KMS-11 (cell line): ENCODE measurements at regions not wholly inside any gene's neighbourhood (a gene's known extent, or its start where the extent isn't known, plus 50 kb on each side); places are given as distances from the start of the nearest gene placed in this dataset.

Experiments
- H2AFZ ChIP-seq: fragments of 200-600 bp; sonication (generic); 2 replicates; pipeline ENCODE4 v1.6.1; 2016; ENCODE audit warnings: antibody characterized with exemption, mixed run types, low read depth
- H3K27ac ChIP-seq: fragments of 200-600 bp; sonication (generic); 2 replicates; pipeline ENCODE4 v1.6.1; 2016; ENCODE audit warnings: mild to moderate bottlenecking, mixed run types
- H3K27me3 ChIP-seq: fragments of 200-600 bp; sonication (generic); 2 replicates; pipeline ENCODE4 v1.6.1; 2017; ENCODE audit warnings: mild to moderate bottlenecking, low read depth, mixed run types, moderate library complexity; ENCODE audit not compliant: insufficient read depth
- H3K36me3 ChIP-seq: fragments of 200-600 bp; sonication (generic); 2 replicates; pipeline ENCODE4 v1.6.1; 2017; ENCODE audit warnings: mild to moderate bottlenecking, mixed run types; ENCODE audit not compliant: insufficient read depth
- H3K4me1 ChIP-seq: fragments of 200-600 bp; sonication (generic); 2 replicates; pipeline ENCODE4 v1.6.1; 2016; ENCODE audit warnings: mild to moderate bottlenecking, low read depth, mixed run types; ENCODE audit not compliant: poor library complexity, severe bottlenecking
- H3K4me2 ChIP-seq: fragments of 200-600 bp; sonication (generic); 2 replicates; pipeline ENCODE4 v1.7.0; 2016; ENCODE audit warnings: mild to moderate bottlenecking, mixed run types
- H3K4me3 ChIP-seq: fragments of 200-600 bp; sonication (generic); IDR thresholded peaks from 2 replicates; pipeline ENCODE4 v1.6.1; 2017; ENCODE audit warnings: low read depth, low read length, mixed read lengths; ENCODE audit not compliant: insufficient read depth
- H3K79me2 ChIP-seq: fragments of 200-600 bp; sonication (generic); 2 replicates; pipeline ENCODE4 v1.6.1; 2016; ENCODE audit warnings: low read depth, mixed run types; ENCODE audit not compliant: insufficient read depth
- H3K9ac ChIP-seq: fragments of 200-600 bp; sonication (generic); 2 replicates; pipeline ENCODE4 v1.6.1; 2016; ENCODE audit warnings: mild to moderate bottlenecking, mixed run types
- H4K20me1 ChIP-seq: fragments of 200-600 bp; sonication (generic); 2 replicates; pipeline ENCODE4 v1.6.1; 2016; ENCODE audit warnings: mild to moderate bottlenecking, mixed run types; ENCODE audit not compliant: insufficient read depth
- TF ChIP-seq, protein P1 (sequence below): fragments of 200-600 bp; sonication (generic); conservative IDR thresholded peaks from 2 replicates; pipeline ENCODE4 v1.6.1; 2017; ENCODE audit warnings: low read depth, mild to moderate bottlenecking, antibody characterized with exemption, low read length, moderate library complexity, mixed read lengths

DNA sequence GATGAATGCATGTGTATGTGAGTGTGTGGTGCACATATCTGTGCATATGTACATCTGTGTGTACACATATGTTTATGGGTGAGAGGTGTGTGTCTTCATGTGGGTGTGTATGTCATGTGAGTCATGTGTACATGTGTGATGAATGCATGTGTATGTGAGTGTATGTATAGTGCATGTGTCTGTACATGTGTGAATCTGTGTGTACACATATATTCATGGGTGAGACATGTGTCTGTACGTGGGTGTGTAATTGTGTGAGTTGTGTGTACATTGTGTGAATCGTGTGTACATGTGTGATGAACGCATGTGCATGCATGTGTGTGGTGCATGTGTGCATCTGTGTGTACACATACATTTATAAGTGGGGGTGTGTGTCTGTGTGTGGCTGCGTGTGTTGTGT is 146.9 kb upstream of the TMEM132C start:
- TF ChIP-seq, protein P1, sequence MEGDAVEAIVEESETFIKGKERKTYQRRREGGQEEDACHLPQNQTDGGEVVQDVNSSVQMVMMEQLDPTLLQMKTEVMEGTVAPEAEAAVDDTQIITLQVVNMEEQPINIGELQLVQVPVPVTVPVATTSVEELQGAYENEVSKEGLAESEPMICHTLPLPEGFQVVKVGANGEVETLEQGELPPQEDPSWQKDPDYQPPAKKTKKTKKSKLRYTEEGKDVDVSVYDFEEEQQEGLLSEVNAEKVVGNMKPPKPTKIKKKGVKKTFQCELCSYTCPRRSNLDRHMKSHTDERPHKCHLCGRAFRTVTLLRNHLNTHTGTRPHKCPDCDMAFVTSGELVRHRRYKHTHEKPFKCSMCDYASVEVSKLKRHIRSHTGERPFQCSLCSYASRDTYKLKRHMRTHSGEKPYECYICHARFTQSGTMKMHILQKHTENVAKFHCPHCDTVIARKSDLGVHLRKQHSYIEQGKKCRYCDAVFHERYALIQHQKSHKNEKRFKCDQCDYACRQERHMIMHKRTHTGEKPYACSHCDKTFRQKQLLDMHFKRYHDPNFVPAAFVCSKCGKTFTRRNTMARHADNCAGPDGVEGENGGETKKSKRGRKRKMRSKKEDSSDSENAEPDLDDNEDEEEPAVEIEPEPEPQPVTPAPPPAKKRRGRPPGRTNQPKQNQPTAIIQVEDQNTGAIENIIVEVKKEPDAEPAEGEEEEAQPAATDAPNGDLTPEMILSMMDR = no peak
- no peaks in the 10 kb centered on the region for H3K36me3 ChIP-seq
- no peak overlapping the region for H3K9ac ChIP-seq
- no peaks in the 10 kb centered on the region for H4K20me1 ChIP-seq
- no peaks in the 10 kb centered on the region for H3K4me1 ChIP-seq
- no peak overlapping the region for H3K4me3 ChIP-seq
- no peaks in the 10 kb centered on the region for H3K27me3 ChIP-seq
- no peak overlapping the region for H3K4me2 ChIP-seq
- H3K27ac ChIP-seq = no peak overlapping the region
- no peaks in the 10 kb centered on the region for H3K79me2 ChIP-seq
- no peak overlapping the region for H2AFZ ChIP-seq

DNA sequence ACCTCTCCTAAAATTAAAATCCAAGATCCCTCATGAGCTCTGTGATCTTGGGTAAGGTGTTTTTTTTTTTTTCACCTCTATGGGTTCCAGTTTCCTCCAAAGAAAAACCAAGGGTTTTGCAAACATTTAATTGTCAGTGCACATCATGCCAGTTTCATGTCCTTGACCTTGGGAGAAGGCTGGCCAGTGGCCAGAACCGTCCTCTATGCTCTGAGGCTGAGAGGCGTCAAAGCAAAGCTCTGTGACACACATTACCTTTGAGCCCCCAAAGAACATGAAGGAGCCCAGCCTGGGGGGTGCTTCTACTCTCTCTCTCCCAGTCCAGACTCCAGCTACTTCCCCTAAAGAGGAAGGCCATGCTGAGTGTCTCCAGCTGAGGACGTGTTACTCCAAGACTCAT is 145.5 kb upstream of the TMEM132C start:
- no peaks in the 10 kb centered on the region for H3K27me3 ChIP-seq
- no peak overlapping the region for H2AFZ ChIP-seq
- H3K4me1 ChIP-seq = no peaks in the 10 kb centered on the region

DNA sequence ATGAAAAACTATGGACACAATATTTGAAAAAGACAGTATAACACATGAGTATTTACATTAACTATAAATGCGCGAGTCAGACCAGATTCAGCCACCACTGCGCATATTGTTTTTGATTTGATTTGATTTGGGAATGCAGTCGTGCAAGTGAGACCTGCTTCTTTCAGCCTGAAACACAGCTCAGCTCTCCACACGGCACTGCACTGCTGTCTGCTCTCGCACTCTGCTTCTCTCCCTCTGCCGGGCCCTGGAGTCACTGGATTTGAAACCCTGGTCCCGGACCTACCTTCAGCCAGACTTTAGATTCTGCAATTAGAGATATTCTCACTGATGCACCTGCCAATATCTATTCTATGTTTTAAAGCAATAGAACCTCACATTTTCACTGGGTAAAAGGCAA is 143.9 kb upstream of the TMEM132C start:
- H3K79me2 ChIP-seq = no peaks in the 10 kb centered on the region
- H3K27me3 ChIP-seq = no peaks in the 10 kb centered on the region
- H3K36me3 ChIP-seq = no peaks in the 10 kb centered on the region

More for the DNA sequence above, 145.5 kb upstream of the TMEM132C start:
- no peaks in the 10 kb centered on the region for H4K20me1 ChIP-seq
- no peak overlapping the region for H3K9ac ChIP-seq
- no peaks in the 10 kb centered on the region for H3K36me3 ChIP-seq
- H3K27ac ChIP-seq = no peak overlapping the region
- TF ChIP-seq, protein P1 = no peak
- H3K79me2 ChIP-seq = no peaks in the 10 kb centered on the region
- H3K4me3 ChIP-seq = no peak overlapping the region
- H3K4me2 ChIP-seq = no peak overlapping the region

DNA sequence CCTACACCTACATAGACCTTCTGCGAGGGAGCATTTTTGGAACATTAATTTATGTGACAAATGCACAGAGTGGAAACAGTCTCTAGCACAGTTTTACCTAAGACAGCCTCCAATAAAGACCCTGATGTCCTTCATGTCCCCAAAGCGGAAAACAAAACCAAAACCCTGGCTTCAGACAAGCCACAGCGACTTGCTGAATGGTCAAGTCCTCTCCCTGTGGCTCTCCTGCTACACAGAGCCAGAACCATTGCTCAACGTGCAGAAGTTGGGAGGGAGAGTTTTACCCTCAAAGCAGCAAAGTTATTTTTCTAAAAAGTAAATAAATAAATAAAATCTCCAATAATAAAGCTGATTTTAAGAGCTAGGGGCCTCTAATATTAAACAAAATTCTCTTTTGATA is 135.0 kb upstream of the TMEM132C start:
- no peak overlapping the region for H3K27ac ChIP-seq
- TF ChIP-seq, protein P1 = no peak
- H3K27me3 ChIP-seq = no peaks in the 10 kb centered on the region

More for the DNA sequence above, 143.9 kb upstream of the TMEM132C start:
- TF ChIP-seq, protein P1 = no peak
- Histone ChIP-seq H2AFZ (no peak overlapping the region), H3K4me2 (no peak overlapping the region), H3K4me3 (no peak overlapping the region), H3K27ac (no peak overlapping the region), H4K20me1 (no peaks in the 10 kb centered on the region), H3K4me1 (no peaks in the 10 kb centered on the region), H3K9ac (no peak overlapping the region)

More for the DNA sequence above, 135.0 kb upstream of the TMEM132C start:
- Histone ChIP-seq H3K36me3 (no peaks in the 10 kb centered on the region), H4K20me1 (no peaks in the 10 kb centered on the region), H3K79me2 (no peaks in the 10 kb centered on the region), H2AFZ (no peak overlapping the region), H3K4me3 (no peak overlapping the region), H3K4me1 (no peaks in the 10 kb centered on the region), H3K9ac (no peak overlapping the region), H3K4me2 (no peak overlapping the region)
